PC-3 (cell line): ENCODE measurements at regions not wholly inside any gene's neighbourhood (a gene's known extent, or its start where the extent isn't known, plus 50 kb on each side); places are given as distances from the start of the nearest gene placed in this dataset.

Experiments used
- CTCF ChIP-seq: fragments of 300-600 bp; sonication (generic); conservative IDR thresholded peaks from 2 replicates; pipeline ENCODE4 v1.5.1; 2017; ENCODE audit warnings: antibody characterized with exemption, low read depth, mild to moderate bottlenecking, low read length
- EZH2phosphoT487 ChIP-seq: fragments of 300-600 bp; sonication (generic); IDR thresholded peaks from 2 replicates; pipeline ENCODE4 v1.6.1; 2018; ENCODE audit warnings: mild to moderate bottlenecking, antibody characterized with exemption, low read length, borderline replicate concordance

DNA sequence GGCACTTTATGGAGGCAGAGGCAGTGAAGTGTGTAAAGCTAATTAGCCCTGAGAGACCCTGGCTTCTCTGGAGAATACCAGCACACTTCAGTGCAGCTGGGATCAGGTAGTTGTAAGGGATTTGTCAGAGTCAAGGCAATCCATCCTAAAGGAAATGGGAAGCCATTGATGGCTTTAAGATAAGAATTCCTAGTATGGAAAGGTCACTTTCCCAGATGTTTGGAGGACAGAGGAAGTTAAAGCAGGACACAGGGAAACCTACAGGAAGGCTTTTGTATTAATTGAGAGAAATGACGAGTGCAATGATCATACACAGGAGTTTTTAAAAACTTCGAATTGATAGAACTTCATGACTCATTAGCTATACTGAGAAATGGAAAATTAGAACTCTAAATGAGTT is 254.4 kb downstream of the SLC16A7 start:
- TF ChIP-seq CTCF (no peak), EZH2phosphoT487 (no peak)
